ENCODE measurements at regions not wholly inside any gene's neighbourhood (a gene's known extent, or its start where the extent isn't known, plus 50 kb on each side); places are given as distances from the start of the nearest gene placed in this dataset.

DNA sequence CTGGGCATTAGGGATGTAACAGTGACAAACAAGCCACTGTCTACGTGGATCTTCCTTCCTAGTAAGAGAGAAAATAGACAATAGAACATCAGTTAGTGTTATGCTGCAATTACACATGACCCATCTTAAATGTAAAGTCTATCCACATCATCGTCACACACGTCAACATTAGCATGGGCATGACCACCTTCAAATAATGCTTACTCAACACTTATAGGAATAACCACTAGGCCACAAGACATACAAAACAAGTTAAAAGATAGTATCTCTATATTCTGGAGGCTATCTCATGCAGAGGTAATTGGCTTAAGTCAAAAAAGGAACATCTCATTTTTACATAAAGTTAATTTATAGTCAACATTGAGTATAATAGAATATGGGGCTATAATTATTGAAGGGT lies 156.5 kb downstream of the MOXD1 start:
- DNase-seq (ENCODE audit: low read depth), result no peak

DNA sequence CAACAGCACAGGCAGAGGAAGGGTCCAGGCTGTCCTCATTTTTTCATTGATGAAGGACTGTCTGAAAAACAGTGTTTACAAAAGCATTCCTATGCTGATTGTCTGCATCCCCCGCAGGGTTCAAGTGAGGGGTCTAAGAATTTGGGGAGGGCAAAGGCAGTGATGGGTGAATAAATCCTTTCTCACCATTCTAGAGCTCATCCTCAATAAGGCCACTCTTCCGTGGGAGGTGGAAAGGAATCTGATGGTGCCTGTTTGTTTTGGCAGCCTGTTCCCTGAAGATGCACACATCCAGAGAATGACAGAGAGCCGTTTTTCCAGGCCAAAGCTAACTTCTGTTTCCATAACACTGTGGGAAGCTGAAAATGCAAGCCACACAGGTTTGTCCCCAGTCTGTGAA lies 164.5 kb downstream of the MOXD1 start:
- no peak for DNase-seq (ENCODE audit: low read depth)

DNA sequence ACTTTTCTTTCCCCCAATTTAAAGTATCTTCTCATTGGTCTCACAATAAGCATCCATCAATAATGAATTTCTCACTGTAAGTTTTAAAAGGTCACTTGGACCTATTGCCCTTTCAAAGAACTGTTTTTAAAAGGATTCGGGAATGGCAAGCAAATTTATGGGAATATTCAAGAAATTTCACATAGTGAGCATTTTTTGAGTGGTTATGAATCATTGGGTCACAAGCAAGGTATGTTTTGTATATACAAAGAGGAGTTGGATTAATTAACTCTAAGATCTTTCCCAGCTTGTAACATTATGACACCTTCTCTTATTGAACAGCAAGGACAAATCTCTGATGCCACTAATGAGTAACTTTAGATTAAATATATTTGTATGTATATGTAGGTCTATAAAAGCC lies 165.0 kb downstream of the MOXD1 start:
- no peak for DNase-seq (ENCODE audit: low read depth)

DNA sequence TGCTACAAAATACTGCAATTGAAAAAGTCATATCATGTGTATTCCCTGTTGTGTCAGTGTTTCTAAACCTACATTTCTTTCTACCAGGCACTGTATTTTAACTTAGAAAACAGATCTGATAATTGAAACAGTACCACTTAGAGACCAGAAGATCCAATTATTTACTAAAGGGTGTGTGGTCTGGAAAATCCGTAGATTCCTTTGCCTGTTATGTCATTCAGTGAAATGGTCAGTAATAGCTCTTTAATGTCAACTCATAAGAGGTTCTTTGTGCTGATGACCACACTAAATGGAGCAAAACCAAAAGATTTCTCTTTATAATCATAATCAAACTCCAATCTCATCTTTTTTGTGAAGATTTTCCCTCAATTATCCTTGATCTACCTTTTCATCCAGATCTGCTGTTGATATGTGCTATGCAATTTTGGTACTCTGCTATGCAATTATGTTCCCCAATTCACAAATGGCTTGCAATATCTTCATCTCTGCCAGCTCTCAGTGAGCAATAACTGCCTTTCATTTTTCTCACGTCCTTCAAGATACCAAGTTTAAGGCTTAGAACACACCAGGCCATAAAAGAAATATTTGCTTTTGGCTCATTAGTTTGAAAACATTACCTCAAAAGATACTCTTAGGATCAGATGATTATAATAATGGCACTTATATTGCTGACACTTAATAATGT lies 165.5 kb downstream of the MOXD1 start:
- DNase-seq (ENCODE audit: low read depth), result no peak

DNA sequence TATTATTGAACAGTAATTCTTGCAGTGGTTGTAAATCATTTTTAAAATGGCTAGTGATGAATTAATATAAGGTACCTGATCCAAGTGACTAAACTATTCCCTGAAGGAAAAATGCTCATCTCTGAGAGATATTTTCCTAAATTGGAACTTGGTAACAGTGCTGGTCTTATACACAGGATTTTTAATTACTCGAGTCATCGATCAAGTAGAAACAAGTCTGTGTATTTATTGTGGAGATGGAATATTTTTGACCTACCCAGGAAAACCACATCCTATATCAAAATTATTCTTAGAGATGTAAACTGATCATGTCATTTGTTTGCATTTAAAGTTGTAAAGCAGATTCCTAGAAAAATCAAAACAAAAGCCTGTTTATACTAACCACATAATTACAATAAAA lies 166.9 kb downstream of the MOXD1 start:
- no peak for DNase-seq (ENCODE audit: low read depth)

DNA sequence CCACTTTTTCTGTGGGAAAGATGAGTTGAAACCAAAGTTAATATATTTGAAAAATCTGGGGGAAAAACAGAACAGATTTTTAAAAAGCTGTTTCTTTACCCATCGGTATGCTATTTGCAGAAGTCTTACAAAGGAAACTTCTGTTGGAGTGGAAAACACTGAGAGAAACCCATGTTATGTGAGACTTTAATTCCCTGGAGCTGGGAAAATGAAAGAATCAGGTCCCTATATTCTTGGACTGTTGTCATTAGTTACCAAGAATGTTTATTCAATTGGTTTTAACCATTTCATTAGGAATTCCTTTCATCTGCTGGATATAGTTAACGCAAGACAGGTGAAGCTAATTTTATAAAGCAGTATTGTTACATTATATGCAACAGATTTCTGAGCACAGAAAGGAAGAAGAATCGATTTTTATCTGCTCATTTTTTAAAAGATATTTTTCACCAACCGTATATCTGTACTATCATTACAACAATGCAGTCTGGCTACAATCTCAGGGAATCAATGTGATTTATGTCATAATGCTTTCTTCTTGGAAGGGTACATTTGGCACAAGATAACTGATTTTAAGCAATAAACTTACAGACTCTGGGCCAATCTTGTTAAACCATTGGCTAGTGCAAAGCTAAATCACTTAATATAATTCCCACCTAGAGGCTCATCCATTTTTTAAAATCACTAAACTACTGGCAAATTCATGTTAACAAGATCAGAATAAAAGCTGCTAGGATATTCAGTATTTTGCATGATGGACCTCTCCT lies 170.0 kb downstream of the MOXD1 start:
- DNase-seq (ENCODE audit: low read depth), result no peak

DNA sequence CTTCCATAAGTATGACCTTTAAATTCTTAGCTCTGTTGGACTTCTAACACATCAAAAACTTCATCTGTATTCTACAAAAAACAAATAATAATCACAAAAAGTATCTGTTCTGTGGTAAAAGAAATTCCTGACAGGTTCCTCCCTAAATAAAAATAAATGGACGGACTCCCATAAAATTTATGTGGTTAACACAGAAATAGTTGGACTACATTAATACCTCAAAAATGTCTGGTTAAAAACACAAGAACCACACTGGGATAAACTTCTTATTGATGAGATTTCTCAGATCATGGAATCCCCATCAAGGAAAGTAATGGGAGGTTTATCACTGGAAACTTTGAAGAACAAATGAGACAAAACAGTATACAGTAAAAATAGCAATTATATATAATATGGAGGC lies 172.4 kb downstream of the MOXD1 start:
- no peak for DNase-seq (ENCODE audit: low read depth)

DNA sequence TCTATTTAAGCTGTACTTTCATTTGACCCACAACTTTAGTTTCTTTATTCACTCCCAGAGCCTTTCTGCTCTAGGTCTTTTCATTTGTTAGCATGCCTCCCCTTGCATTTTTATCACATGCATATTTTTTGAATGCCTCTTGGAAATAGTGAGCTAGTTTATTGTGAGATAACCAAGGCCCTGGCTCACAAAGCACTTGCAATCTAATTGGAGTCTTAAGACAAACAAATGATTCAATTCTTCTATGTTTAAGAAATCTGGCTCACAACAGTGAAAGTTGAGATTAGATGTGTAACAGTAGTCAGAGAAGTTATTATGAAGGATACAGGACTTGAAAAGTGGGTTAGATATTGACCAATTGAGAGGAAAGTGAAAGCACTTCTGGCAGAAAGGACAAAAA lies 173.4 kb downstream of the MOXD1 start:
- DNase-seq (ENCODE audit: low read depth), result no peak

DNA sequence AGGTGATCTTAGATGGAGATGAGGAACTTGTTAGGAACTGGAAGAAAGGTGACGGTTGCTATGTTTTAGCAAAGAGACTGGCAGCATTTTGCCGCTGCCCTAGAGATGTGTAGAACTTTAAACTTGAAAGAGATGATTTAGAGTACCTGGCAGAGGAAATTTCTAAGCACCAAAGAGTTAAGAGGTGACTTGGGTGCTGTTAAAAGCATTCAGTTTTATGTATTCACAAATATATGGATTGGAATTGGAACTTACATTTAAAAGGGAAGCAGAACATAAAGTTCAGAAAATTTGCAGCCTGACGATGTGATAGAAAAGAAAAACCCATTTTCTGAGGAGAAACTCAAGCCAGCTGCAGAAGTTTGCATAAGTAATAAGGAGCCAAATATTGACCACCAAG lies 176.3 kb downstream of the MOXD1 start:
- no peak for DNase-seq (ENCODE audit: low read depth)

DNA sequence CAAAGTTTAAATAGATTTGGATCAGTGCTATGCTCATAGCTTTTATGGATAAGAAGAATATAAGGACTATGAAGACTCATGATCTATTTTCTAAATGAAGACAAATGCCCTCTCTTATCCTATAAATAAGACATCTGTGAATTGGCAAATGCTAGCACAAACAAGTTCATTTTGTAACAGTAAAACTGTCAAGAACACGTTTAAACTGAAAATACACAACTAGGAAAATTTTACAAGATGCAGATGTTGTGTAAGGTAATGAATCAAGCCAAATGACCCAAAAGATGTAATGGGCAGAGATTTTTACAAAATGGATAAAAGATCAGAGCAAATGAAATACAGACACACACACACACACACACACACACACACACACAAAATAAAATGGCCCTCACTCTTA lies 180.5 kb downstream of the MOXD1 start:
- DNase-seq (ENCODE audit: low read depth), result no peak

DNA sequence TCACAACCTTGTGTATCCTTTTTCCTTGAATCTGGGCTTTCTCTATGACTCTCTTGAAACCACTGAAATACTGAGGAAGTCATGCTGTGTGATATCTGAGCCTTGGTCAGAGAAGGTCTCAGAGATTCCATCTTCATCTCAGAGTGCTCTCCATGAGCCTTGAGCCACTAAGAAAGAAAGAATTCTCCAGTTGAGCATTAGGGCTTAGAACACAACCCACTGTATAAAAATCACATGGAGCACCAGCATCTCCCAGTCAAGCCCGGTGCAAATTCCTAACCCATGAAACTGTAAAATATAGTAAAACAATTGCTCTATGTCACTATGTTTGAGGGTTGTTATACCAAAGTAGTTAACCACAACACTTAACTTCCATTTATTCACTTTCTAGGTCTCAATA lies 181.4 kb downstream of the MOXD1 start:
- no peak for DNase-seq (ENCODE audit: low read depth)

DNA sequence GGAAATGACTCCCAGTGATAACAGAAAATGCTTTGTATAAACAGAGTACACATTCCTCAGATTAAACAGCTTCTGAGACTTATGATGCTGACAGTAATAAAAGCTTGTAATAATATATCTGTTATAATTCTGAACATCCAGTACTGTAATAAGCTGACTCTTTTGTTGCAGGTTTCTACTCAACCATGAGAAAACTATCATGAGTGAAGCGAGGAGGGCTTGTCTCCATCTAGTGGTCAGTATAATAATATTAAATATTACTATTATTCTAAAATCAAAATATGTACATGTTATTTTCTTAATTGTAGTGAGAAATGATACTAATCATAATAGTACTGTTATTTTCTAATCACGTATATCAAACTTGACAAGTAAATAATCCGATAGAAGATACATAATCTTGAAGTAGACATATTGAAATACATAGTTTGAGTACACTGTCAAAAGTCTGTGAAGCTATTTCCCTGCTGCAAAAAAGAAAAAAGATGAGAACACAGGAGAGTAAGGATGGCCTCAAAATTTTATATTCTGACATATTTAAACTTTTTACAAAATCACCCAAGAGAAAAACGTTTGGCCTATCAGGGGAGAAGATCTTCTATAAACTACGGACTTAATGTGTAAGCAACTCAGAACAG lies 183.1 kb downstream of the MOXD1 start:
- no peak for DNase-seq (ENCODE audit: low read depth)

DNA sequence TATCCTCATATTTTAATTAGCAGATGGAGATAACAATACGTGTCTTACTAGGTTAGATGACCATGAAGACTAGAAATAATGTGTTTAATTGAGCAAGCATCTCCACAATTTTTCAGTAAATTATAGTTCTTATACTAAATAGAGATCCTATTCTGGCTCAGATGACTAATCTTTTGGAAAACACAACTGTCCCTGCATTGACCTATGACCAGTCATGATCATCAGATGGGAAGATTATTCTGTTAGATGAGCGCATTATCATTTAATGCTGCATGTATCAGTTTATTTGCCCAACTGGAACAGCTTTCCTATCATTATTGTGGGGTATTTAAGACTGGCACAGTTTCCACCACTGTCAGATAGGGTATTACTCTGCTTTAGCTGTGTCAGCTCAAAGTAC lies 185.5 kb downstream of the MOXD1 start:
- no peak for DNase-seq (ENCODE audit: low read depth)

DNA sequence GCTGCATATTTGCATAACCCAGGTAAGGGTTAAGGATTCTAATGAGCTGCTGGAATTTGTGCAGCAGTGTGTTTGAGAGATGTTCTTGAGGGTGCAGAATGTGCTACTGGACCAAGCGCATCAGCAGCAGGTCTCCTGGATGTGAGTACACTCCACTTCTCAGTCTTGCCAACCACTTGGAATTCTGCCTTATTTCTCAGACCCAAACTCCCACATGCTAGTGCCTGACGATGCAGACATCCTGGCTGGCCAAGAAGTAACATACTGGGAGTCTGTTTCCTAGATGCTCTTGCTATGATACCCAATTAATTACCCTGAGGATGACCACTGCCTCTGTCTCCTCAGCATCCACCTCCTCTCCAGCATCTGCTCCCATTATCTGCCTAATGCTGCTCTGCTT lies 186.6 kb downstream of the MOXD1 start:
- DNase-seq (ENCODE audit: low read depth), result no peak

DNA sequence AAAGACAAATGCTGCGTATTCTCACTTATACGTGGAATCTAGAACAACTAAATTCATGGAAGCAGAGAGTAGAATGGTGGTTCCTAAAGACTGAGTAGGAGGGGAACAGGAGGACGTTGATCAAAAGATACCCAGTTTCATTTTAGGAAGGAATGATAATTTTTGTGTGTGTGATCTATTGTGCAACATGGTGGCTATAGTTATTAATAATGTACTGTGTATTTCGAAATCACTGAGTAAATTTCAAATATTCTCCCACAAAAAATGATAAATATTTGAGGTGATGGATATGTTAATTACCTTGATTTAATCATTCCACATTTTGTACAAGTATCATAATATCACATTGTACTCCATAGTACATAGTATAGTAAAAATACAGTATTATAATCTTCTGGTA lies 187.5 kb downstream of the MOXD1 start:
- no peak for DNase-seq (ENCODE audit: low read depth)

DNA sequence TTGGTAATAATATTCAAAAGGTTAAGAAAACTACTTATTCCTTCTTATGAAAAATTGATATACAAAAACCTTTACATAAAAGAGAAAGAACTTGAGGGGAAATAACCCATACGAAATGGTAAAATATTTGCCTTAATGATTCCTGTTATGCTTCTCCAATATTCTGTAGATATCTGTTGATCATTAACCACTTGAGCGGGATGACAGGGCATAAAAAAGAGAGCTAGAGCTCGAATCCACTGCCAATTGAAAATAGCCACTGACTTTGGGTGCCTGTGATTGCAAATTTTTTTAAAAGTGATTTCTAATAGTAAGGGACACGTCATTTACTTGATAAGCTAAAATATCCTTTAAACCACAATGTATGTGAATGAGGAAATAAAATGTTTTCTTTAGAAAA lies 188.1 kb downstream of the MOXD1 start:
- DNase-seq (ENCODE audit: low read depth), result no peak

DNA sequence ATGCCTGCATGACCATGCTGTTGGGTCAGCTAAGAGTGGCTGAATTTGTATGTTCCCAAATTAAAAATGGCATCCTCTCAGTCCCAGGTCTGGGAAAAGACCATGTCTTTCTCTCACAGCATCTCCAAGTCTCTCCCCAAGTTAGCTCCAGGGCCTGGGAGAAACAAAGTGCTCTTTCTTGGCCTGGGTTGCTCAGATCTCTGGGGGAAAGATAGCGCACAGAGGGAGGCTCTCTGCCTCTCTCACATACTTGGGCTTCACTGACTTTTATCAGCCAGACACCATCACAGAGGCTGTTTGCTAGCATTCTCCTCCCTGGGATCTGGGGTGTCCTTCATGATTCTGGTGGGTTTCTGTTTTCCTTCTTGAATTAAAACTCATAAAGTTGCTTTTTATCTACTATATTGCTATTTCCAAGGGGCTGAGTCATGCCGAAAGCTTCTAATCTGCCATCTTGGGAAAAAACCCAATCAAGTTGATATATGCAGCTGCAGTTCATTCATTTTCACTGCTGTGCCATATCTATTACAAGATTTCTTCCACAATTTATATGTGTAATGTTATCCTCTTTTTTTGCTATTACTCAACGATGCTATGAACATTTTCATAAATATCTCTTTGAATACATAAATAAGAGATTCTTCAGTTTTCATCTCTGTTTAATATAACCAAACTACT lies 190.2 kb downstream of the MOXD1 start:
- DNase-seq (ENCODE audit: low read depth), result no peak

DNA sequence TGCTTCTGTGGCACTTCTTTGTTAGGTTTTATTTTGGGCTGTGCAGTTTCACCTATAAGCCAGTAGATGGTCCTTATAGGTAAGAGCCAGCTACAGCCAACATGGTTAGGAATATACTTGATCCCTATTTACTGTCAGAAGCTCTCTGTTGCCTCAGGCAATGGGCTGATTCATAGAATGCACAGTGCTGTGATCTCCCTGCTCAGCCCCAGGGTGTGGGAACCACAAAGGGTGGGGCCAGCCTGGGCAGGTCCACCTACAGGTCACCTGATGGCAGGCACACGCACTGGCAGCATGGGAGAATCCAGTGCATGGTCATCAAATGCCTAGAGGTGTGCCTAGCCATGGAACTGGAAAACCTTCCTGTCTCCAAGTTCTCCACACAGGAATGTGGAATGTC lies 191.9 kb downstream of the MOXD1 start:
- peak; percentile 24 for DNase-seq (ENCODE audit: low read depth)

DNA sequence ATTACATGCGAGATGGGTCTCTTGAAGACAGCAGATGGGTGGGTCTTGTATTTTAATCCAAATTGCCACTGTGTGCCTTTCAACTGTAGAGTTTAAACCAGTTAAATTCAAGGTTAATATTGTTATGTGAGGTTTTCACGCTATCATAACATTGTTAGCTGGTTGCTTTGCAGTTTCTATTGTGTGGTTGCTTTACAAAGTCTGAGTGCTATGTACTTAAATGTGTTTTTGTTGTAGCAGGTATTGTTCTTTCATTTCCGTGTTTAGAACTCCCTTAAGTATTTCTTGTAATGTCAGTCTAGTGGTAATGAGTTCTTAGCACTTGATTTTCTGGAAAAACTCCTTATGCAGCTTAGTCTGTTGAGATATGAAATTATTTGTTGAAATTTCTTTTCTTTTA lies 193.3 kb downstream of the MOXD1 start:
- no peak for DNase-seq (ENCODE audit: low read depth)

DNA sequence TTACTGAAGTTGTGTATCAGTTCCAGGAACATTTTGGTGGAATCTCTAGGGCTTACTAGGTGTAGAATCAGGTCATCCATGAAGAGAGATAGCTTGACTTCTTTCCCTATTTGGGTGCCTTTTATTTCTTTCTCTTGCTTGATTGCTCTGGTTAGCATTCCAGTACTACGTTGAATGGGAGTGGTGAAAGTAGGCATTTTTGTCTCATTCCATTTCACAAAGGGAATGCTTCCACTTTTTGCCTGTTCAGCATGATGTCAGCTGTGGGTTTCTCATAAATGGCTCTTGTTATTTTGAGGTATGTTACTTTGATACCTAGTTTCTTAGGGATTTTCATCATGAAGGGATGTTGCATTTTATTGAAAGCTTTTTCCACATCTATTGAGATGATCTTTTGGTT lies 195.3 kb downstream of the MOXD1 start:
- no peak for DNase-seq (ENCODE audit: low read depth)

DNA sequence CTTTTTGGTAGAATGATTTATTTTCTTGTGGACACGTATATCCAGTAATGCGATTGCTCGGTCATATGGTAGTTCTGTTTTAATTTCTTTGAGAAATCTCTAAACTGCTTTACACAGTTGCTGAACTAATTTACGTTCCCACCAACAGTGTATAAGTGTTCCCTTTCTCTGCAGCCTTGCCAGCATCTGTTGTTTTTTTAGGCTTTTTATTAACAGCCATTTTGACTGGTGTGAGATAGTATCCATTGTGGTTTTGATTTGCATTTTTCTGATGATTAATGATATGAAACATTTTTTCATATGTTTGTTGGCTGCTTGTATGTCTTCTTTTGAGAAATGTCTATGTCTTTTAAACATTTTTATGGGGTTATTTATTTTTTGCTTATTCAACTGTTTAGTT lies 196.7 kb downstream of the MOXD1 start:
- DNase-seq (ENCODE audit: low read depth), result no peak

DNA sequence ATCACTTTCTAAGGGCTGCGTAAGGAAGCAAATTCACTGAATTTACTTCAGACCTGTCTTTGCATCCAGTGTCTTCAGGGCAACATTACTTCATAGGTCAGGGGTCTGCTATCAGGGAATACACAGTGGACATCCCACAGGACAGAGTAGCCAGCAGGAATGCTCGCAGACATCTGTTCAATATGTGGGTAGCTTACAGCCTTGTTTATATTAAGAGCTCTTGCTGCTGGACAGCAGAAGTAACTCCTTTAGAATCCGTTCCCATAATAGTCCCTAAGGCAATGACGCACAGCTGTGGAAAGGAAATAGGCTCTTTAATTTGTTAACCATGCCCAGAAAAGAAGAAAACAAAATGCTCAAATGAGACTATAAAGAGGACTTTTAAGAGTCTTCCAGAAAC lies 198.7 kb downstream of the MOXD1 start:
- DNase-seq (ENCODE audit: low read depth), result peak; percentile 48

DNA sequence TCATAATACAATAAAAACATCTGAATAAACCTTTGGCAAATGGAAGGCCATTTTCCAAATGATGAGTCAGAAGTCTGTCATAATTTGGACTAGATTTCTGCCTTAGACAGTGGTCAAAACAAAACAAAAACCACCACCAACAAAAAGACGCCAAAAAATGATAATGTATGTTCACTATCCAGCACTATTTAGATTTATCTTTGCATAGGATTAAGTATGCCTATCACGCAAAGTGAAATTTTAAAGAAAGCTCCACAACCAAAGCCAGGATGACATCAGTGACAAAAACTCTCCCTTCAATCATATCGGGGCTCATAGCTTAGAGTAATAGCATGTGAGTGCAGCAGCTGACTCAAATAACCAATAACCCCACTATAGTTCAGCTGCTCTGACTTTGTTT lies 201.9 kb downstream of the MOXD1 start:
- DNase-seq (ENCODE audit: low read depth), result peak; percentile 50
